Omental fat pad (tissue), 3 donors: ENCODE measurements at regions not wholly inside any gene's neighbourhood (a gene's known extent, or its start where the extent isn't known, plus 50 kb on each side); places are given as distances from the start of the nearest gene placed in this dataset.
"Not testable (repeated sequence)": the region's sequence is repeated elsewhere in the genome, so short reads cannot be mapped to it uniquely, and the experiment has no call there.

Experiments used
- ATAC-seq: fragments of 150-250 bp; one replicate; pipeline ENCODE4 v1.9.1; 2016; ENCODE audit warnings: mild to moderate bottlenecking, moderate library complexity; ENCODE audit not compliant: low FRiP score
- DNase-seq: peaks from one replicate; pipeline ENCODE4 v3.0.0-alpha.2; 2019; ENCODE audit warnings: low spot score
- TF ChIP-seq, protein P1 (sequence below), 3 donors: fragments of 450-650 bp; IDR thresholded peaks; one replicate each; pipeline ENCODE4 v1.5.1; 2016 to 2017; ENCODE audit warnings: antibody characterized with exemption in 3 of 3, mild to moderate bottlenecking in 3 of 3, moderate library complexity in 2 of 3

DNA sequence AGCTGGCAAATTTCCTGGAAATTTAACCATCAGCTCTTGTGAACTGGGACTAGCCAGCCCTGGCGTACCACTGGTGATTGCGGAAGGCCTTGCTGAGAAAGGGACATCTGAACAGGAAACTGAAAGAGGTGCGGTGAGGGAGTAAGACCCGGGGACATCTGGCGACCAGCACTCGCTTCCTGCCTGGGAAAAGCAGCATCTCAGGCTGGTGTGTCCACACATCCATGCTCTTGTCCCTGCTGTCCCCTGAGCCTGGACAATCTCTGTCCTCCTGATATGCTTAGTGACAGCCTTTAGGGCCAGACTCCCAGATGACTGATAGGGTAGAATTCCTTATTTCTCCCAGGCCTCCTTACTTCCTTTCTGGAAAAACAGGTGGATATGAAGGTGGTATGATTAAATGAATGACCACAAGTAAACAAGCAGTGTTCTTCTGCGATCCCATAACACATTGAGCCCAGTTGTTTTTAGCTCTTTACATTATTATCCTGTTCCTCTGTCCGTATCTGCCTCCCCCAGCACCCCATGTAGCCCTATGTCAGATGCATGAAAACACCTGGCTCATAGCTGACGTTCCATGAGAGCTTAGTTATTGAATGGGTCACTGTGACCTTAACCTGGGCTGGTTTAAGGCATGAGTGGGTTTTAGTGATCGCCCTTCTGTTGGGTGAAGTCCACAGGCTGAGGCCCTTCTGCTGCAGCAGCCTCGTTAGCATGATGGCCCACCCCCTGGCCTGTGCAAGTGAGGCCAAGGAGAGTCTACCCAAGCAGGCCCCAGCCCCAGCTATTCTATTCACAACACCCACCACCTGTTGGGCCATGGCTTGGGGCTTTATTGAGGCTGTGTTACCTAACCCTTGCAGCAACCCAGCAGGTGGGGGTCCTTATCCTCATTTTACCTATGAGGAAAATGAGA is 76.1 kb upstream of the GADD45A start:
- ATAC-seq (no peak), DNase-seq (no peak)
- TF ChIP-seq, protein P1, sequence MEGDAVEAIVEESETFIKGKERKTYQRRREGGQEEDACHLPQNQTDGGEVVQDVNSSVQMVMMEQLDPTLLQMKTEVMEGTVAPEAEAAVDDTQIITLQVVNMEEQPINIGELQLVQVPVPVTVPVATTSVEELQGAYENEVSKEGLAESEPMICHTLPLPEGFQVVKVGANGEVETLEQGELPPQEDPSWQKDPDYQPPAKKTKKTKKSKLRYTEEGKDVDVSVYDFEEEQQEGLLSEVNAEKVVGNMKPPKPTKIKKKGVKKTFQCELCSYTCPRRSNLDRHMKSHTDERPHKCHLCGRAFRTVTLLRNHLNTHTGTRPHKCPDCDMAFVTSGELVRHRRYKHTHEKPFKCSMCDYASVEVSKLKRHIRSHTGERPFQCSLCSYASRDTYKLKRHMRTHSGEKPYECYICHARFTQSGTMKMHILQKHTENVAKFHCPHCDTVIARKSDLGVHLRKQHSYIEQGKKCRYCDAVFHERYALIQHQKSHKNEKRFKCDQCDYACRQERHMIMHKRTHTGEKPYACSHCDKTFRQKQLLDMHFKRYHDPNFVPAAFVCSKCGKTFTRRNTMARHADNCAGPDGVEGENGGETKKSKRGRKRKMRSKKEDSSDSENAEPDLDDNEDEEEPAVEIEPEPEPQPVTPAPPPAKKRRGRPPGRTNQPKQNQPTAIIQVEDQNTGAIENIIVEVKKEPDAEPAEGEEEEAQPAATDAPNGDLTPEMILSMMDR (IDR thresholded peaks at IDR 0.05), result no peak

DNA sequence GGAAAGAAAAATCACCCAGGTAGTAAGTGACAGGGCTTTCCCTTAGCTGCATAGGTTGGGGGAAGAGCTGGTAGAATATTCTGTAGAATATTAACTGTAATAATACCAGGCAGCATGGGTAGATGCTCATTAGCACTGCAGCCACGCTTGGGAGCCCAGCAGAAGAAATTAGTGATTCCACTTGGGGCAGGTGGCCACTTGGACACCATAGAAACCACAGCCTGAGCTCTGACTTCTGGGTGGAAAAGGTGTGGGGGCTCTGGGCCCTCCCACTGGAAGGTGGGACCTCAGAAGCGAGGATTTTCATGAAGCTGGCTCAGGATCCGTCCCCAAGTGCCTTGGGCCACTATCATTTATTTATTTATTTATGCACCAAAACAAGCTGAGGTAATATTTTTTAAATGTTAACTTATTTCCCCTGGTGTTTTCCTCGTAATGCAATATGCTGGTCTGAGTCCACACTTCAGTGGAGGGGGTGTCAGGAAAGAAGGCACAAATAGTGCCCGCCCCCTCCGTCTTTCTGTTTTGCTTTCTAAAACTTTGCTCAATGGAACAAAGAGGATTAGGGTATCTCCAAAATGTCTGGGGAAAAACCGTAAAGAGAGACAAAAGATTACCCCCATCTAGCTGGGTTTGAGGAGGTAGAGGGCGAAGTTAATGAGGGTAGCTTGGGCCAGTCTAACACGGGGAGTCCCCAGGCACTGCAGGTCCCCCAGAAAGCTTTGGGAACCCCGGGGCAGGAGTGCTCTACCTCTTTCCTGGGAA is 75.2 kb upstream of the GADD45A start:
- ATAC-seq (no peak), DNase-seq (no peak)
- TF ChIP-seq, protein P1 (IDR thresholded peaks at IDR 0.05), result no peak

DNA sequence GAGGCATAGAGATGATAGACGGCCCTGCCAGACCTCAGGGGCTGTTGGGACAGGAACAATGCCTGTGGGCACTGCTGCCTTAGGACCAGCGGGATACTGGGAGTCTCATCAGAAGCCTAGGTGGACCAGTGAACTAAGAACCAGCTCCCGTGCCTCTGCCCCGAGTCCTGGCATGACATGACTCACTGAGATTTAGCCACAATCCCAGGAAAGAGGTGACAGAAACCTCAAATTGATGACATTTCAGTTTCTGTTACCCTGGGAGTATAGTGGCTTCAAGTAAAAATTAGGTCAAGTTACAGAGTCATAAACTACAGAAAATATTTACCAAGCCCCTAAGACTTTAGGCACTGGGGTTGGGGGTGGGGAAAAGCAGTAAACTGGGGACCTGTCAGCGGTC is 74.6 kb upstream of the GADD45A start:
- no peak for ATAC-seq
- DNase-seq, result no peak
- TF ChIP-seq, protein P1 (IDR thresholded peaks at IDR 0.05), result no peak

DNA sequence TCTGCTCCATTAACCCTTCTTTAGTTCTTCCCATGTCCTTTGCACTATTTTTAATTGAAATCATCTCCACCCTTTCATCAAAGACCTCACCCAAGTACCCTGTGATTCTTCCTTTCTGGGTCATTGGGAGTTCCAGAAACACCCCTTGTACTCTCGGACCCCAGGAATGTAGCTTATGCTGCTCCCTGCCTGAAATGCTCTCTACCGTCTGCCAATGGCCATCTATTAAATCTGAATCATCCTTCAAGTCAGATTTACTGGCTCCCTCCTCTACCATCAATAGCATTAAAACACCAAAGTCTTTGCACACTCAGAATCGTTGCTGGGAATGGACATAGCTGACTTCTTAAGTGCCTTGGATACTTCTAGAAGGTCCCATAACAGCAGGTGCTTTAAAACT is 73.2 kb upstream of the GADD45A start:
- ATAC-seq, result no peak
- TF ChIP-seq, protein P1 (IDR thresholded peaks at IDR 0.05), result no peak
- no peak for DNase-seq

DNA sequence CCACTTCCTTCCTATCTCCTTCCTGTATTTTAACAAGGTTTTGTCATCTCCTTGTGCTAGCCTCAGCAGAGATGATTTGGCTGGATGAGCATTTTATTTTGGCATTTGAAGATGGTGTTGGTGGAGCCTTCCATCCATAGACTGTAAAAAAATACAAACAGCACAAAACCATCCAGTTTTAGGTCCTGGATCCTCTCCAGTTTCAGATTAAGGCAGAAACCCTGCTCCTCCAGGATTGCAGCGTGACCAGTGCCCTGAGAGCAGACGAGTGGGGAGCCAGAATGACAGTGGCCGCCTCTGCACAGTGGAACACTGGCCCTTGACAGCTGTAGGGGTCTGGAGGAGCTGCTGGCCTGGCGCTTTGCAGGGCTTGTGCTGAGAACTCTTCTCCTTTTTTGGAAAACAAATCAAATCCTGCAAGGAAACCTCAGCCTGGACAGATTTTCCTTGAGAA is 72.2 kb upstream of the GADD45A start:
- ATAC-seq, result no peak
- DNase-seq, result no peak
- TF ChIP-seq, protein P1 (IDR thresholded peaks at IDR 0.05), result no peak

DNA sequence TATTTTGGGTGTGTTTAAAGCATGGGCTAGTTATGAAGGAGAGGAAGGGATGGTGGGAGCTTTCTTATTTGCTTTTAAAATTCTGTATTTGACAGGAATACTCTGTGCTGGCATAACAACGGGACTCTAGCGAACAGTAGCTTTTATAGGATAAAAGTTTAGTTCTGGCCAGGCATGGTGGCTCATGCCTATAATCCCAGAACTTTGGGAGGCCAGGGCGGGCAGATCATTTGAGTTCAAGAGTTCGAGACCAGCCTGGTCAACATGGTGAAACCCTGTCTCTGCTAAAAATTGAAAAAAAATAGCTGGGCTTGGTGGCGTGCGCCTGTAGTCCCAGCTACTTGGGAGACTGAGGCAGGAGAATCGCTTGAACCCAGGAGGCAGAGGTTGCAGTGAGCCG is 71.5 kb upstream of the GADD45A start:
- not testable (repeated sequence) for ATAC-seq, DNase-seq

DNA sequence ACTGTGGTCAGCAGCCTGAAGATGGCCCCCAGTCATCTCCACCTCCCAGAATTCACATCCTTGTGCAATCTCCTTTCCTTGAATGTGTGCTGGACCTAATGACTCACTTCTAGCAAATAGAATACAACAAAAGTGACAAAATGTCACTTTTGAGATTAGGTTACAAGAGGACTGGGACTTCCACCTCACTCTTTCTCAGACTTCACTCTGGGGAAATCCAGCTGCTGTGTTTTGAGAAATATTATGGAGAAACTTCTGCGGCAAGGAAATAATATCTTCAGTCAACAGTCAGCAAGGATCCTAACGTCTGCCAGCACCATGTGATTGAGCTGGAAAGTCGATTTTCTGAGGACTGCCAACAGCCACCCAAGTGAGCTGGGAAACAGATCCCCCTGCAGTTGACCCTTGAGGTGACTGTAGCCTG is 70.5 kb upstream of the GADD45A start:
- TF ChIP-seq, protein P1 (IDR thresholded peaks at IDR 0.05), result no peak
- ATAC-seq (no peak), DNase-seq (no peak)
